Activated naive CD4-positive, alpha-beta T cell treated with anti-CD3 and anti-CD28 coated beads for 36 hours (primary cell): ENCODE measurements at regions not wholly inside any gene's neighbourhood (a gene's known extent, or its start where the extent isn't known, plus 50 kb on each side); places are given as distances from the start of the nearest gene placed in this dataset.

Experiments used
- CTCF ChIA-PET: fragments of 350-600 bp; sonication (Branson Sonifier 250); formaldehyde crosslinking; loops from one replicate; lab custom pipeline; 2021; ENCODE audit warnings: antibody characterized with exemption; lab: Charles Lee
- DNase-seq: peaks from one replicate; pipeline ENCODE4 v3.0.0-alpha.2; 2020
- H3K27ac Mint-ChIP-seq: one replicate; pipeline ENCODE4 v1.8.0; 2021; ENCODE audit warnings: mild to moderate bottlenecking, mixed read lengths
- H3K27me3 Mint-ChIP-seq: one replicate; pipeline ENCODE4 v1.8.0; 2021; ENCODE audit warnings: low read depth, mixed read lengths
- H3K36me3 Mint-ChIP-seq: one replicate; pipeline ENCODE4 v1.8.0; 2021; ENCODE audit warnings: low read depth, mixed read lengths
- H3K4me1 Mint-ChIP-seq: one replicate; pipeline ENCODE4 v1.8.0; 2021; ENCODE audit warnings: low read depth, mixed read lengths
- H3K4me3 Mint-ChIP-seq: one replicate; pipeline ENCODE4 v1.8.0; 2021; ENCODE audit warnings: mild to moderate bottlenecking, moderate library complexity, mixed read lengths
- H3K9me3 Mint-ChIP-seq: one replicate; pipeline ENCODE4 v1.8.0; 2021; ENCODE audit warnings: mixed read lengths
- intact Hi-C: fragments of 100-400 bp; cut with micrococcal nuclease; formaldehyde crosslinking; loops from one replicate; pipeline ENCODE4 v1.15.1; 2023

DNA sequence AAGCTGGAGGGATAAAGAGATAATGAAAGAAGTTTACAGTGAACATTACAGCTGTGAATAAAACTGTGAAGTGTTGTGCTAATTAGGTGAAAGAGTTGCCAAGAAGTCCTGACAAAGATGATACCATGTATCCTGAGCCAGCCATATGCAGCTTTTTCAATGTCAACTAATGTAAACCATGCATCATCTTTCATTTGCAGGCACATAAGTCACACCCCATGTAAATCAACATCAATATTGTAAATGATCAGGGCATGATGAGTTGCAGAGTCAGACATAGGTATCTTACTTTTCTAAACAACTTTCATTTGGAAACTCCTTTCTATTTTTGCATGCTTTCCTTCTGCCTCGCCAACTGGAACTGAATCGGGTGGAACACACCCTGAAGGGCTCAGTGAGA is 569.1 kb downstream of the TBC1D4 start:
- no peaks in the 10 kb centered on the region for H3K4me1 Mint-ChIP-seq
- H3K27me3 Mint-ChIP-seq, result peaks cover 6% of the 10 kb centered on the region
- no peaks in the 10 kb centered on the region for H3K9me3 Mint-ChIP-seq
- no peak overlapping the region for H3K4me3 Mint-ChIP-seq
- no peak for DNase-seq
- H3K27ac Mint-ChIP-seq, result no peak overlapping the region
- H3K36me3 Mint-ChIP-seq, result no peaks in the 10 kb centered on the region
- CTCF ChIA-PET, result no interaction called here
- intact Hi-C loops, result no loop called here

- H3K9me3 Mint-ChIP-seq, result no peaks in the 10 kb centered on the region
- no peak overlapping the region for H3K4me3 Mint-ChIP-seq
- H3K27ac Mint-ChIP-seq, result no peak overlapping the region
- H3K4me1 Mint-ChIP-seq, result no peaks in the 10 kb centered on the region
- H3K36me3 Mint-ChIP-seq, result no peaks in the 10 kb centered on the region
- no peak for DNase-seq
- peaks cover 6% of the 10 kb centered on the region for H3K27me3 Mint-ChIP-seq
- CTCF ChIA-PET, result no interaction called here
- intact Hi-C loops, result no loop called here
Measured at GRCh38 chr13:74910415-74910814, 571.6 kb downstream of the TBC1D4 start.

- CTCF ChIA-PET, result no interaction called here
- Mint-ChIP-seq H3K36me3 (no peaks in the 10 kb centered on the region), H3K27me3 (peaks cover 6% of the 10 kb centered on the region), H3K9me3 (no peaks in the 10 kb centered on the region), H3K4me1 (no peaks in the 10 kb centered on the region), H3K4me3 (no peak overlapping the region), H3K27ac (no peak overlapping the region)
- no peak for DNase-seq
- intact Hi-C loops, result no loop called here
Measured at GRCh38 chr13:74907788-74908187, 574.2 kb downstream of the TBC1D4 start.

DNA sequence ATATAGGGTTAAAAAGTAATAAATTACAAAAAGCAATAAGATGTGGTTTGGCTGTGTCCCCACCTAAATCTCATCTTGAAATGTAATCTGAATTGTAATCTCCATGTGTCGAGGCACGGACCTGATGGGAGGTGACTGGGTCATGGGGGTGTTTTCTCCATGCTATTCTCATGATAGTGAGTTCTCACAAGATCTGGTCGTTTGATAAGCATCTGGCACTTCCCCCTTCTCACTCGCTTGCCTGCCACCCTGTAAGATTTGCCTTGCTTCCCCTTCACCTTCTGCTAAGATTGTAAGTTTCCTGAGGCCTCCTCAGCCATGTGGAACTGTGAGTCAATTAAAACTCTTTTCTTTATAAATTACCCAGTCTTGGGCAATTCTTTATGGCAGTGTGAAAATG is 577.4 kb downstream of the TBC1D4 start:
- Mint-ChIP-seq H3K9me3 (no peaks in the 10 kb centered on the region), H3K4me1 (no peaks in the 10 kb centered on the region), H3K27me3 (no peaks in the 10 kb centered on the region), H3K27ac (no peak overlapping the region), H3K4me3 (no peak overlapping the region), H3K36me3 (no peaks in the 10 kb centered on the region)
- DNase-seq, result no peak
- CTCF ChIA-PET, result no interaction called here
- intact Hi-C loops, result no loop called here

- intact Hi-C loops, result no loop called here
- CTCF ChIA-PET, result interaction anchor here (0.5 to 0.7 kb wide), 2 partner anchors 1237 to 1854 kb away, joined by 3 to 4 read pairs; no protein-coding TSS in a partner anchor
- Mint-ChIP-seq H3K27ac (no peak overlapping the region), H3K36me3 (no peaks in the 10 kb centered on the region), H3K9me3 (no peaks in the 10 kb centered on the region), H3K4me3 (no peak overlapping the region), H3K4me1 (no peaks in the 10 kb centered on the region), H3K27me3 (no peaks in the 10 kb centered on the region)
- DNase-seq, result no peak
Measured at GRCh38 chr13:74895042-74895796, 586.8 kb downstream of the TBC1D4 start.

DNA sequence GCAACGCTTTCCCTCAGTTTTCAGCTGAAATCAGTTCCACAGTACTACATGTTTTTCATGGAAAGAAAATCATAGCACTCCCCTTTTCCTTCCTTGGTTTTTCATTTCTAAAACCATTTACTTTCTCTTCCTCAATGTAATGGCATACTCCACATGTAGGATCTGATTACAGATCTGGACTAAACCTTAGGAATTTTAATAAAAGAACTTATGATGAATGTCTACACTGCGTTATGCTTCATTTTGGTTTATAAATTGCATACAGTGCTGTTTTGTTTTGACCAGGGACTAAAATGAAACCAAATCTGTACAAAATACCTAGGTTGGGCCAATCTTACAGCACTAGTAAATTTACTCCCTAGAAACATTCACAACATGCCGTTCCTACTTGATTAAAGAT is 589.9 kb downstream of the TBC1D4 start:
- Mint-ChIP-seq H3K27ac (no peak overlapping the region), H3K4me1 (no peaks in the 10 kb centered on the region), H3K36me3 (no peaks in the 10 kb centered on the region), H3K9me3 (no peaks in the 10 kb centered on the region), H3K27me3 (no peaks in the 10 kb centered on the region), H3K4me3 (no peak overlapping the region)
- no peak for DNase-seq
- CTCF ChIA-PET, result no interaction called here
- intact Hi-C loops, result no loop called here

- intact Hi-C loops, result no loop called here
- Mint-ChIP-seq H3K36me3 (no peaks in the 10 kb centered on the region), H3K27ac (no peak overlapping the region), H3K4me1 (no peaks in the 10 kb centered on the region), H3K27me3 (no peaks in the 10 kb centered on the region), H3K4me3 (no peak overlapping the region), H3K9me3 (no peaks in the 10 kb centered on the region)
- CTCF ChIA-PET, result no interaction called here
- DNase-seq, result no peak
Measured at GRCh38 chr13:74891610-74892009, 590.4 kb downstream of the TBC1D4 start.

- intact Hi-C loops, result no loop called here
- no peaks in the 10 kb centered on the region for H3K36me3 Mint-ChIP-seq
- H3K27me3 Mint-ChIP-seq, result no peaks in the 10 kb centered on the region
- DNase-seq, result no peak
- CTCF ChIA-PET, result no interaction called here
- no peaks in the 10 kb centered on the region for H3K4me1 Mint-ChIP-seq
- no peak overlapping the region for H3K4me3 Mint-ChIP-seq
- H3K9me3 Mint-ChIP-seq, result no peaks in the 10 kb centered on the region
- no peak overlapping the region for H3K27ac Mint-ChIP-seq
Measured at GRCh38 chr13:74889321-74889720, 592.6 kb downstream of the TBC1D4 start.

DNA sequence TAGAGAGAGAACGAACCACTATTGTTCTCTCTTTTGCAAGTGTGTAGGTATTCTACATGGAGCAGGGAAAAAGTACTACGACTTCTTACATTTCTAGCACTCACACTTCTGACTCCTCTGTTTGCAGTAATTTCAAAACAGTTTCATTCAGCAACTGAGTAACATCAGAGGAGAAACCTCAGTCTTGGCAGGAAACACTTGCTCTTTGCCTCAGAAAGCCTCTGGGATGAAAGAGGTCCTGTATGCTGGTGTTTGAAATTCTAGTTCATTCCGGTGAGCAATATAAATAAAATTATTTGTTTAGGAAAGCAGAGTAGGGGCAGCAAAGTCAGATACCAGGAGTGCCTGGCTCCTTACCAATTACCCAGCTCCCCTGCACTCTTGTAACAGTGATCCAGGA is 595.5 kb downstream of the TBC1D4 start:
- H3K27ac Mint-ChIP-seq, result no peak overlapping the region
- no peak overlapping the region for H3K4me3 Mint-ChIP-seq
- intact Hi-C loops, result no loop called here
- DNase-seq, result no peak
- H3K27me3 Mint-ChIP-seq, result no peaks in the 10 kb centered on the region
- CTCF ChIA-PET, result interaction anchor here (1.3 kb wide), 1 partner anchor 313 kb away, joined by 3 read pairs; no protein-coding TSS in a partner anchor
- H3K9me3 Mint-ChIP-seq, result no peaks in the 10 kb centered on the region
- no peaks in the 10 kb centered on the region for H3K36me3 Mint-ChIP-seq
- no peaks in the 10 kb centered on the region for H3K4me1 Mint-ChIP-seq

DNA sequence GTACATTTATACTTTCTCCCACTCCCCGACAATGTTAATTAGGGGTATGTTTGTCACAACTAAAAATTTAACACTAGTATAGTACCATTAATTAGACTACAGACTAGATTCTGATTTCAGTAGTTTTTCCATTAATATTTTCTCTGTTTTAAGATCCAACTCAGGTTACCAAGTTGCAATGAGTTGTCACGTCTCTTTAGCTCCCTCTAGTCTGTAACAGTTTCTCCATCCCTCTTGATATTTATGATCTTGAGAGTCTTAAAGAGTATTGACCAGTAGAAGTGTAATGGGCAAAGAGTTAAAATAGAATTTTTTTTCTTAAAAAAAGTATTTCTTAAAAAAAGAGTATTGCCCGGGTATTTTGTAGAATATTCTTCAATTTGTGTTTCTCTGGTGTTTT is 598.1 kb downstream of the TBC1D4 start:
- no peak overlapping the region for H3K4me3 Mint-ChIP-seq
- CTCF ChIA-PET, result no interaction called here

GRCh38 chr13:74871369-74872070 is 610.4 kb downstream of the TBC1D4 start:
- no peaks in the 10 kb centered on the region for H3K36me3 Mint-ChIP-seq
- H3K9me3 Mint-ChIP-seq, result peaks cover 8% of the 10 kb centered on the region
- no peak for DNase-seq
- intact Hi-C loops, result no loop called here
- no peak overlapping the region for H3K4me3 Mint-ChIP-seq
- no peaks in the 10 kb centered on the region for H3K4me1 Mint-ChIP-seq
- CTCF ChIA-PET, result no interaction called here
- H3K27me3 Mint-ChIP-seq, result no peaks in the 10 kb centered on the region
- no peak overlapping the region for H3K27ac Mint-ChIP-seq

More for the DNA sequence above, 598.1 kb downstream of the TBC1D4 start:
- DNase-seq, result no peak
- intact Hi-C loops, result no loop called here
- Mint-ChIP-seq H3K27me3 (no peaks in the 10 kb centered on the region), H3K36me3 (no peaks in the 10 kb centered on the region), H3K4me1 (no peaks in the 10 kb centered on the region), H3K9me3 (peaks cover 1% of the 10 kb centered on the region), H3K27ac (no peak overlapping the region)

GRCh38 chr13:74870865-74871264 is 611.1 kb downstream of the TBC1D4 start:
- Mint-ChIP-seq H3K4me3 (no peak overlapping the region), H3K27ac (no peak overlapping the region), H3K4me1 (no peaks in the 10 kb centered on the region), H3K27me3 (no peaks in the 10 kb centered on the region), H3K9me3 (peaks cover 8% of the 10 kb centered on the region), H3K36me3 (no peaks in the 10 kb centered on the region)
- DNase-seq, result no peak
- intact Hi-C loops, result no loop called here
- CTCF ChIA-PET, result no interaction called here

DNA sequence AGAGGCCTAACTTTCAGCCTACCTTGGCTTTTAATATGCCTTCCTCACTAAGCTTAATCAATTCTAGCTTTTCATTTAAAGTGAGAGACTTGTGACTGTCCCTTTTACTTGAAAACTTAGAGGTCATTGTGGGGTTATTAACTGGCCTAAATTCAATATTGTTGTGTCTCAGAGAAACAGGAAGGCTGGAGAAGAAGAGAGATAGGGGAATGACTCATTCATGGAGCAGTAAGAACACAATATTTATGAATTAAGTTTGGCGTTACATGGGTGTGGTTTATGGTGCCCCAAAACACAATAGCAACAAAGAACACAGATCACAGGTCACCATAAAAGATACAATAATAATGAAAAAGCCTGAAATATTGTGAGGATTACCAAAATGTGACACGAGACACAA is 612.1 kb downstream of the TBC1D4 start:
- Mint-ChIP-seq H3K4me1 (no peaks in the 10 kb centered on the region), H3K9me3 (peaks cover 8% of the 10 kb centered on the region), H3K27ac (no peak overlapping the region), H3K36me3 (no peaks in the 10 kb centered on the region), H3K27me3 (no peaks in the 10 kb centered on the region), H3K4me3 (no peak overlapping the region)
- no peak for DNase-seq
- intact Hi-C loops, result no loop called here
- CTCF ChIA-PET, result no interaction called here
